HG03045 (cell line): ENCODE measurements at regions not wholly inside any gene's neighbourhood (a gene's known extent, or its start where the extent isn't known, plus 50 kb on each side); places are given as distances from the start of the nearest gene placed in this dataset.
"Not testable (repeated sequence)": the region's sequence is repeated elsewhere in the genome, so short reads cannot be mapped to it uniquely, and the experiment has no call there.

Experiments
- ATAC-seq: cut with Tn5 transposase; IDR thresholded peaks from one replicate; pipeline ENCODE4 v1.9.1; 2021; ENCODE audit warnings: mild to moderate bottlenecking, moderate library complexity; ENCODE audit not compliant: unreplicated experiment

DNA sequence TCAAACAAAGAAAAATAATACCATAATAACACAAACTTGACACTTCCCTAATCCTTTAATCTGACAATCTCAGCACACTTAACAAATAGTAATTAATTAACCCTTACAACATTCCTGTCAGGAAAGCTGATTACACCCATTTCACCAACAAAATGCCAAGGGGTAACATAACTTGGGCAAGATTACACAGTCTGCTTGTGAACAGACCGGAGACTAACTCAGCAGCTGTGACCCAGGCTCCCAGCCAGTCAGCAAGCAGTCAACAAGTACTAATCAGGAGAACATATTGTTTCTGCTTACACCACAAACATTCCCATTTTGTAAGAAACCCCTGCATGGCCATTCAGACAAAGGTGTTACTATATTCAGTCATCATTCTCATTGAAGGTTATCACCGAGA is 592.5 kb upstream of the FLRT2 start:
- ATAC-seq, result no peak

DNA sequence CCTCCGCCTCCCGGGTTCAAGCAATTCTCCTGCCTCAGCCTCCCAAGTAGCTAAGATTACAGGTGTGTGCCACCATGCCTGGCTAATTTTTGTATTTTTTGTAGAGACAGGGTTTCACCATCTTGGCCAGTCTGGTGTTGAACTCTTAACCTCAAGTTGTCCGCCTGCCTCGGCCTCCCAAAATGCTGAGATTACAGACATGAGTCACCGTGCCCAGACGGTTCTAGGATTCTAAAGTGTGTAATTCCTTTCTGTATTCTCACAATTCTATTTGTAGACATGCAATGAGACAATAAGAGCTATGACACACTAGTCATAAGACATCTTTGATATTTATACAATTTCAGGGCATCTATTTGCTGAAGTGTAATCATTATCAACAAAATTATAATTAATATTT is 585.0 kb upstream of the FLRT2 start:
- ATAC-seq, result not testable (repeated sequence)

- no peak for ATAC-seq
These were observed 570.0 kb upstream of the FLRT2 start for GRCh38 chr14:84959851-84960520.

DNA sequence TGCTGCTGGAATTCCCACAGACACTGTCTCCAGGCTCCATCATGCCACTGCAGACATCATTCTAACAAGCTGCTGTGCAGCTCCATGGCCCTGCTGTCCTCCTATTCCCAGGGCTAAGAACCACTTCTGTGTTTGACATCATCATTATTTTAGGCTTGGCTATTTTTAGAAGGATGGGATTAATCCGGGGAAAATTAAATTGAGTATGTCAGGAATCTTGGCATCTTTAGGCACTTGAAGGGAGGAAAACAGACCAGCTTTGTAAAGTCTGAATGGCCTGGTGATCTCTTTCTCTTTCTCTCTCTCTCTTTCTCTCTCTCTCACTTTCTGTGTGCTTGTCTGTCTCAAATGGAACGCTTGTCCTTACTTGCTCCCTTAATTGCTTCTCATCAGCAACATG is 568.3 kb upstream of the FLRT2 start:
- ATAC-seq, result no peak

- no peak for ATAC-seq
These were observed 566.4 kb upstream of the FLRT2 start for GRCh38 chr14:84963518-84963917.

GRCh38 chr14:84965279-84965678 is 564.7 kb upstream of the FLRT2 start:
- ATAC-seq, result no peak

- no peak for ATAC-seq
These were observed 560.4 kb upstream of the FLRT2 start for GRCh38 chr14:84969501-84969900.

DNA sequence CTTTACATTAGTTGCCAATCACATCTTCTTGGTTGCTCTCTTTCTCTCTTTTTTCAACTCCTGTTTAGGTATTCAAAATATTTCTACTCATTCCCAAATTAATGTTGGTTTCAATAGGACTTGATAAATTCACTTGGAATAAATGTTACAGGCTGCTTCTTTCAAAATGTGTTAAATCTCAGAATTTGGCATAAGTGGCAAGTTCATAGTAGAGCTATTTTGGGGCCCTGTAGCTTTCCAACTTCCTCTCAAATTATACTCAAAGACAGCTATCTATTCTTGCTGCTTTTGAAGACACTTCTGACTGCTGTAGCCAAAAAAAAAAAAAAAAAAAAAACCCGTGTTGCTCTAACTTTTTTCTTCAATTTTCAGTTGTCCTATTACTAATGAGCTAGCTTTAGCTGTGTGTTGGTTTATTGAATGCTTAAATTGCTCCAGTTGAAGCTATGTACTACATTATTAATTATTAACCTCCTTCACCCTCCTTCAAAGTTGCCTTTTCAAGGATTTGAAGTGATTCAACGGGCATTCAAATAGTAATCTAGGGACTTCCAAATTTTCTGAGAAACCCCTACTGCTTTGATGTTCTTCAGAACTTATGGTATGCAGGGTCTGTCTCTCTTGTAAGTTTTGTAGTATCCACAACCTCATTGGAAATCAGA is 554.6 kb upstream of the FLRT2 start:
- no peak for ATAC-seq

DNA sequence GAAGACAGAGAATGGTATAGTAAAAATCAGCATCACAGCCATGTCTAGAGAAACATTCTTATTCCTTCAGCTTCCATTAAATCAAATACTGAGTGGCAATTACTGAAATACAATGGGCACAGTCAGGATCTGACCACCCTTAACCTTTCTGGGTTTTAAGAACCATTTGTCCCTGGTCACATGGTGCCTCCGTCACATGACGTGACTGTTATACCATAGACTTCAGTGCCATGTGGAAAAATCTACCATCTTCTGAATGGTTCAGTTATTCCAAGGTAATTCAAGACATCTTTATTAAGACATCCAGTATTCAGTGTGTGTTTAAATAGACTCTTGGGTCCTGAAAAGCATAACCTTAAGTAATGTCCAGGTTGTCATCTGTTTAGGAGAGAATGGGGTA is 553.1 kb upstream of the FLRT2 start:
- no peak for ATAC-seq

GRCh38 chr14:84987042-84987441 is 542.9 kb upstream of the FLRT2 start:
- ATAC-seq, result no peak

GRCh38 chr14:84988357-84988756 is 541.6 kb upstream of the FLRT2 start:
- no peak for ATAC-seq

GRCh38 chr14:84991021-84991420 is 538.9 kb upstream of the FLRT2 start:
- no peak for ATAC-seq

GRCh38 chr14:84998216-84998615 is 531.7 kb upstream of the FLRT2 start:
- ATAC-seq, result no peak

DNA sequence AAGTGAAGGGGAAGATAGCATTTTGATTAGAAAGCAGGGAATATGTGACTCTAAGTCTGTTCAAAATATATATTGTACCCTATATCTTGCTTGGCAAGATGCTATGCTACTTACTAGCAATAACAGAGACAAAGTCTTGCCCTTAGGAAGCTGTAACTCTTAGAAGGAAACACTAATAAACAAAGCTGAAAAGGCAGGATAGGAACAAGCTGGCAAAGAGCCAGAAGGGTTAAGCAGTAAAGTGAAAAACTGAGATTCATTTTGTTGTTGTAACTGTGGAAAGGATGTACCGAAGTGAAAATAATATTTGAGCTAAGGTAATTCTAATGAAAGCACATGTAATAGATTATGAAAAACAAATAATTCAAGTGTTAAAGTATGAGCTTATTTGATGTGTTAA is 527.1 kb upstream of the FLRT2 start:
- no peak for ATAC-seq

DNA sequence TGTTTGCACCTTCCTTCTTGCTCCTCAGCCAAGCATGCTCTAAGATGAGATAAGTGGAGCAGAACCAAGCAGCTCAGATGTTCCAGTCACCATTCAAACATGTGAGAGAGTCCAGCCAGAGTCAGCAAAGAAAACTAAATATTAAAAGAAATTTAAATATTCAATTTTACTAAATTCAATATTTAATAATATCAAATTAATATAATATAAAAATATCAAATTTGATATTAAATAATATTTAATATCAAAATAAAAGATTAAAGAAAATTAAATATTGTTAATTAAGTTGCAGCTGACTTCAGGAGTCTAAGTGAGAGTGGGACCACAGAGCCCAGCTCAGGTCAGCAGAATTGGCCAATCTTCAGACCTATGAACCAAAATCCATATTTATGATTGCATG is 526.1 kb upstream of the FLRT2 start:
- no peak for ATAC-seq

DNA sequence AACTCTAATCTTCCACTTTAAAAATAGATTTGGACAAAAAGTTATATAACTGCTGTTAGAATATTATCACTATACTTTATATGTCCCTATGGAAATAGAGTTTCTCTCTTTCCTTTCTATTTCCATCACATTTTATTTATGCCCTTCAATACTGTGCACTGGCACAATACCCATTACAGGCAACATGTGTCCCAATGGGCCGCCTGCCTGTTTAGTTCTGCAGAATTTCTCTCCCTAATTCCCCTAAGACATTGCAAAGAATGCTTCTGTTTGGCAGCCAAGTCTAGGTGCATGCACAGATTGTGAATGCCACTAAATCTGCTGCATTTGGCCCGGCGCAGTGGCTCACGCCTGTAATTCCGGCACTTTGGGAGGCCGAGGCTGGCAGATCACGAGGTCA is 520.4 kb upstream of the FLRT2 start:
- no peak for ATAC-seq

GRCh38 chr14:85010186-85010585 is 519.8 kb upstream of the FLRT2 start:
- no peak for ATAC-seq

DNA sequence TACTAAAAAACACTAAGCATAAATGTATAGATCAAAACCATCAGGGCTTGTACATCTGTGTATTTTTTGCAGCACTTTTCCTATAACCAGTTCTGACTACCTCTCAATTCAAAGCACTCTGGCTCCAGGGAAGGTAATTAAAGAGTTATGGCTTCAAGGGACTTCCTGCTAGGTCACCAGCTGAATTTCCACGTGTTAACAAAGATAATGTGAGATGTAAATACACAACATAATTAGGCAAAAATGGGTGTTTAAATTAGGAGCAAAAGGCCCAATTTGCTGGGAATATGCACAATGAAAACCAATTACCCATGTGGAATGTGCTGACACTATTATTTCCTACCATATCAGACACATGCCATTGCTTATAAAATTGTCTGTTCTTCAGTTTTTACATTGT is 513.4 kb upstream of the FLRT2 start:
- no peak for ATAC-seq

DNA sequence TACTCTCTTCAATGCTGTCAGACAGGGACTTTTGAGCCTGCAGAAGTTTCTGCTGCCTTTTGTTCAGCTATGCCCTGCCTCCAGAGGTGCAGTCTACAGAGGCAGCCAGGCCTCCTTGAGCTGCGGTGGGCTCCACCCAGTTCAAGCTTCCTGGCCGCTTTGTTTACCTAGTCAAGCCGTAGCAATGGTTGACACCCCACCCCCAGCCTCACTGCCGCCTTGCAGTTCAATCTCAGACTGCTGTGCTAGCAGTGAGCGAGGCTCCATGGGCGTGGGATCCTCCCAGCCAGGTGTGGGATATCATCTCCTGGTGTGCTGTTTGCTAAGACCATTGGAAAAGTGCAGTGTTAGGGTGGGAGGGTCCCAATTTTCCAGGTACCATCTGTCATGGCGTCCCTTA is 506.1 kb upstream of the FLRT2 start:
- ATAC-seq, result not testable (repeated sequence)

DNA sequence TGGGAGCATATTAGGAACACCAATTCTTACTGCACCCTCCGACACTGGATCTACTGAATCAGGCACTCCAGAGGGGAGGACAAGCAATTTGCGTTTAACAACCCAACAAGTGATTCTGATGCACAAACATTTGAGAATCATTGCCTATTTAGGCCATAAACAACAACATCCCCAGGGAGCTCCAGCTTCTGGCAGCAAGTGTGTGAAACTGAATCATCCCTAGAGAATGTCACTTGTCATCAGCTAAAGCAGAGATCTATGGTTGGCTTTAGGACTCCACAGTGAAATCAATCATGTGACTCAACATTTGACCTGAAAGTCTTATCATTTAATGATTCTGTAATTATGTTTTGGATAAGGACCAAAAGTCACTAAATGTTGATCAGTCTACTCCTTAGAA is 505.0 kb upstream of the FLRT2 start:
- ATAC-seq, result no peak

- ATAC-seq, result no peak
These were observed 502.1 kb upstream of the FLRT2 start for GRCh38 chr14:85027681-85028370.

DNA sequence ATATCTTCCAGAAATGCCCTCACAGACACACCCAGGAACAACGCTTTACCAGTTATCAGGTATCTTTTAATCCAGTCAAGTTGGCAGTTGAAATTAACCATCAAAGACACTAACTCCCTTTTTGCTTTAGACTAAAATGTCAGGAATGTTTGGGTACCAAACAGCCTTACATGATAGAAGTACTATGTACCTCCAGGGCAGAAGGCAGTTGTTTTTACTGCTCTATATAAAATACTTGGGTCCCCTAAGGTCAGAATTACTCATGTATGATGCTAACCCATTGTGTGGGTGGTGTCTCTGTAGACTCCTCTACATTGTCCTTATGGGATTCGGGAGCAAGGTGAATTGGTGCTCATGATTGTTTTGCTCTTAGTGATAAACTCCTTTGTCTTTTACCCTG is 492.5 kb upstream of the FLRT2 start:
- no peak for ATAC-seq
